ENCODE measurements at regions not wholly inside any gene's neighbourhood (a gene's known extent, or its start where the extent isn't known, plus 50 kb on each side); places are given as distances from the start of the nearest gene placed in this dataset.
A peak's percentile ranks its signal among the peaks of the same experiment; 100 is the strongest.

DNA sequence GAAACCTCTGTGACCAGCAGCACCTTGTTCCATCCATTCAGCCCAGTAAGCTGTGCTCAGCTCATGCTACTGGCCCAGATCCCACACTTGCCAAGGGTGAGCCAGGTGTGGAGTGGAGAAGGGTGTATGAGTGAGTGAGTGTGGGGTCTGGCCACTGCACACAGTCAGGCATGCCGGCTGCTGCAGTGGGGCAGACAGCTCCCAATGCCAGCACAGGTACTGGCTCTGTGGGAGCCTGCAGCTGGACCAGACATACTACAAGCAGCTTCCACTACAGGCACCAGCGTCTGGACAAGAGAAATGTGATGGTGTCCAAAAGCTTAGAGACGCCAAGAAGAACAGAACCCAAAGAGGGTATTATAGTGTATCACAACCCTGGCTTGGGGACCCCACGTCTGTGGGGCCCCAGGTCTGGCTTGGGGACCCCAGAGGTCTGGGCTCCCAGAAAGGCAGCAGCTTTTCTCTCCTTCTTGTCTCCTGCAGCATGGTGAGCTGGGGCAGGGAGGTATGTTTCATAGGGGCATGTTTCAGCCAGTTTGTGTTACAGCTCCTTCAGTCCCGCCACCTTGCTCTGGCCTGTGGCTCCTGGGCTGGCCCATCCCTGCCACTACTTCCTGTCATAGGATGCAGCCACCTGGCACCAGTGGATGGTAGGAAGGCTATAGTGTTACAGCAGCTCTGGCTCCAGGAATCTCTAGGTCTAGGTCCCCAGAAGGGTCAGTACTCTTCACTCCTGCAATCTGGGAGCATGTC, 152.4 kb upstream of the HSF2 start:
- no CpG with 5 or more reads among the region's 5 CpGs for WGBS (ENCODE audit: extremely low coverage, insufficient read length, low lambda C conversion rate)
- Histone ChIP-seq H3K4me1 (ENCODE audit: insufficient read depth, low read length) (no peaks in the 10 kb centered on the region), H3K56ac (ENCODE audit: insufficient read length, low read depth, low read length) (no peak overlapping the region), H3K18ac (ENCODE audit: insufficient read length, low read depth, low read length) (no peak overlapping the region), H2BK15ac (ENCODE audit: low read depth, low read length) (no peak overlapping the region), H3K14ac (ENCODE audit: insufficient read depth, low read length) (no peak overlapping the region; the same call in 1 of the 2 replicates), H3K9me3 (ENCODE audit: control insufficient read depth, low read depth, low read length) (no peaks in the 10 kb centered on the region), H3K9ac (ENCODE audit: extremely low read depth, insufficient read length, low read length) (no peak overlapping the region), H3T11ph (ENCODE audit: low read length) (no peak overlapping the region), H3K27ac (ENCODE audit: insufficient read length, low read depth, low read length) (no peak overlapping the region), H3K79me1 (ENCODE audit: insufficient read depth, low read depth, low read length, poor library complexity, severe bottlenecking) (no peaks in the 10 kb centered on the region), H2BK20ac (ENCODE audit: low read depth, low read length, poor library complexity, severe bottlenecking) (no peak overlapping the region), H2AFZ (ENCODE audit: low read length) (no peak overlapping the region), H2BK5ac (ENCODE audit: insufficient read length, low read length) (no peak overlapping the region), H2BK12ac (ENCODE audit: insufficient read length, low read depth, low read length) (no peak overlapping the region), H3K23me2 (ENCODE audit: insufficient read length, low read depth, low read length, poor library complexity, severe bottlenecking) (no peaks in the 10 kb centered on the region), H3K4ac (ENCODE audit: low read depth, low read length) (no peak overlapping the region), H4K8ac (replicated peaks; ENCODE audit: insufficient read length, low read depth, low read length) (no peak overlapping the region), H2AK5ac (ENCODE audit: insufficient read length, low read length) (no peak overlapping the region), H3K27me3 (ENCODE audit: insufficient read depth, low read length) (no peaks in the 10 kb centered on the region), H2BK120ac (ENCODE audit: low read depth, low read length, poor library complexity, severe bottlenecking) (no peak overlapping the region), H3K79me2 (ENCODE audit: insufficient read depth, low read length) (no peaks in the 10 kb centered on the region), H3K23ac (ENCODE audit: insufficient read length, low read depth, low read length) (no peak overlapping the region), H4K91ac (ENCODE audit: insufficient read length, low read depth, low read length) (no peak overlapping the region), H4K20me1 (ENCODE audit: control insufficient read depth, insufficient read depth, insufficient read length) (no peaks in the 10 kb centered on the region), H3K4me2 (ENCODE audit: insufficient read depth, insufficient read length, low read length) (no peak overlapping the region), H4K5ac (ENCODE audit: insufficient read length, low read depth, low read length) (no peak overlapping the region)
- TF ChIP-seq CTCF (conservative IDR thresholded peaks at IDR 0.05), result no peak
- Mint-ChIP-seq H3K4me1 (no peaks in the 10 kb centered on the region), H3K27me3 (ENCODE audit: low read depth) (no peaks in the 10 kb centered on the region), H3K4me3 (no peak overlapping the region), H3K36me3 (ENCODE audit: insufficient read depth in 1 of 3, low read depth in 3 of 3) (no peaks in the 10 kb centered on the region), H3K9me3 (peaks cover 2 to 4% of the 10 kb centered on the region in 2 experiments; a peak in 1 of 5 replicates), H3K27ac (0 out of 7 replicates have a peak overlapping the region, but pooled peaks of 1 of the 3 experiments have one; percentile 35)
- peak; percentile 21 for DNase-seq

Data from H9 (cell line).